ENCODE measurements at regions not wholly inside any gene's neighbourhood (a gene's known extent, or its start where the extent isn't known, plus 50 kb on each side); places are given as distances from the start of the nearest gene placed in this dataset.

GRCh38 chr1:30611741-30612309 is 111.6 kb downstream of the MATN1 start:
- Histone ChIP-seq H3K27me3 (ENCODE audit: control insufficient read depth, insufficient read depth, low read length) (peaks cover 5% of the 10 kb centered on the region), H3K4me3 (ENCODE audit: low read depth, low read length) (no peak overlapping the region), H3K36me3 (ENCODE audit: control insufficient read depth, insufficient read depth, low read length) (no peaks in the 10 kb centered on the region)
- no peak for TF ChIP-seq CTCF (IDR thresholded peaks at IDR 0.05; ENCODE audit: insufficient read depth, low read length, poor library complexity, severe bottlenecking)
- DNase-seq (ENCODE audit: low read depth) = no peak

- no peak for TF ChIP-seq CTCF (IDR thresholded peaks at IDR 0.05; ENCODE audit: insufficient read depth, low read length, poor library complexity, severe bottlenecking)
- Histone ChIP-seq H3K36me3 (ENCODE audit: control insufficient read depth, insufficient read depth, low read length) (no peaks in the 10 kb centered on the region), H3K4me3 (ENCODE audit: low read depth, low read length) (no peak overlapping the region), H3K27me3 (ENCODE audit: control insufficient read depth, insufficient read depth, low read length) (peaks cover 7% of the 10 kb centered on the region)
- no peak for DNase-seq (ENCODE audit: low read depth)
These were observed 112.5 kb downstream of the MATN1 start for GRCh38 chr1:30610917-30611316.

GRCh38 chr1:30609999-30610345 is 113.4 kb downstream of the MATN1 start:
- Histone ChIP-seq H3K27me3 (ENCODE audit: control insufficient read depth, insufficient read depth, low read length) (peaks cover 13% of the 10 kb centered on the region), H3K4me3 (ENCODE audit: low read depth, low read length) (no peak overlapping the region), H3K36me3 (ENCODE audit: control insufficient read depth, insufficient read depth, low read length) (no peaks in the 10 kb centered on the region)
- TF ChIP-seq CTCF (IDR thresholded peaks at IDR 0.05; ENCODE audit: insufficient read depth, low read length, poor library complexity, severe bottlenecking) = no peak
- DNase-seq (ENCODE audit: low read depth) = no peak

GRCh38 chr1:30609336-30609998 is 113.9 kb downstream of the MATN1 start:
- no peak for TF ChIP-seq CTCF (IDR thresholded peaks at IDR 0.05; ENCODE audit: insufficient read depth, low read length, poor library complexity, severe bottlenecking)
- no peaks in the 10 kb centered on the region for H3K36me3 ChIP-seq (ENCODE audit: control insufficient read depth, insufficient read depth, low read length)
- H3K27me3 ChIP-seq (ENCODE audit: control insufficient read depth, insufficient read depth, low read length) = peaks cover 17% of the 10 kb centered on the region
- DNase-seq (ENCODE audit: low read depth) = no peak
- no peak overlapping the region for H3K4me3 ChIP-seq (ENCODE audit: low read depth, low read length)

GRCh38 chr1:30607723-30608122 is 115.7 kb downstream of the MATN1 start:
- no peak for TF ChIP-seq CTCF (IDR thresholded peaks at IDR 0.05; ENCODE audit: insufficient read depth, low read length, poor library complexity, severe bottlenecking)
- DNase-seq (ENCODE audit: low read depth) = no peak
- Histone ChIP-seq H3K4me3 (ENCODE audit: low read depth, low read length) (no peak overlapping the region), H3K27me3 (ENCODE audit: control insufficient read depth, insufficient read depth, low read length) (peaks cover 17% of the 10 kb centered on the region), H3K36me3 (ENCODE audit: control insufficient read depth, insufficient read depth, low read length) (no peaks in the 10 kb centered on the region)

- no peak overlapping the region for H3K4me3 ChIP-seq (ENCODE audit: low read depth, low read length)
- no peak for DNase-seq (ENCODE audit: low read depth)
- no peaks in the 10 kb centered on the region for H3K36me3 ChIP-seq (ENCODE audit: control insufficient read depth, insufficient read depth, low read length)
- peaks cover 17% of the 10 kb centered on the region for H3K27me3 ChIP-seq (ENCODE audit: control insufficient read depth, insufficient read depth, low read length)
- TF ChIP-seq CTCF (IDR thresholded peaks at IDR 0.05; ENCODE audit: insufficient read depth, low read length, poor library complexity, severe bottlenecking) = no peak
These were observed 117.2 kb downstream of the MATN1 start for GRCh38 chr1:30606166-30606565.

Measured in kidney epithelial cell (primary cell).